ENCODE measurements at regions not wholly inside any gene's neighbourhood (a gene's known extent, or its start where the extent isn't known, plus 50 kb on each side); places are given as distances from the start of the nearest gene placed in this dataset.
A peak's percentile ranks its signal among the peaks of the same experiment; 100 is the strongest.

DNA sequence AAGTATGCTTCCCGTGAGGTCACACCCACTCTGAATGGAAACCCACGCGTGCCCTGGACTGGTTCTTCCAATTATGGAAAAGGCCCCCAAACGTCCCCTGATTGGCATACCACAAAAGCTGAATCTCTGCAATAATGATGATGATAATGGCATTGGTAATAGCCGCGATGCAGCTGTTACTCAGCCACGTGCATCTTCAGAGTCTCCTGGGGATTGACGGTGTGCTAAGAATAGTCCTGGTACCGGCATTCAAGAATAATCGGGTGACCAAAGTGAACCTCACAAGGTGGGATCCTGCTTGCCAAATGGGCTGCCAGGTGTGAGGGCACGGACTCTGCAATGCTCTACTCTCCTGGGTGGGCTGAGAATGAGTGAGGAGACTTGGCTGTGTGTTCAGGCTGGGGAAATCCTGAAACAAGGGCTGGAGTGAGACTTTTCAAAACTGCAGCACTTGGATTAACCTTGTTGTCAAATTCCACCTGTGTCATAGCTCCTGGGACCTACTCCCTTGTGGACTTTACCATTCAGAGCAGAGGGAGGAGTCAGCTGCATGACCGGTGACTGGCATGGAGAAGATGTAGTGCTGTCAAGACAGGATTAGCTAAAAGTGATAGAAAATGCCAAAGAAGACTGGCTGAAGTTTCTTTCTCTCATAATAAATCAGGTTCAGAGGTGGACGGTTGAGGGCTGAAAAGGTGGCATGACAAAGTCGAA is 615.4 kb downstream of the MID1IP1 start:
- 71 to 76% methylated on average over 10 to 14 of the region's 14 CpGs for WGBS, 2 donors

GRCh38 chrX:39418254-39418704 is 617.0 kb downstream of the MID1IP1 start:
- WGBS, 2 donors = 26 to 32% methylated on average over 3 to 4 of the region's 4 CpGs
- Histone ChIP-seq H3K4me1 (no peaks in the 10 kb centered on the region), H3K36me3 (no peaks in the 10 kb centered on the region), H3K27me3 (no peaks in the 10 kb centered on the region), H3K27ac (no peak overlapping the region), H3K9me3 (peaks cover 0 to 1% (median 0%) of the 10 kb centered on the region in 3 donors), H3K4me3 (no peak overlapping the region)
- no peak for TF ChIP-seq POLR2A (IDR thresholded peaks at IDR 0.05)
- intact Hi-C loops (cut with DNase I) = no loop called here
- no peak for DNase-seq

More for the DNA sequence above, 615.4 kb downstream of the MID1IP1 start:
- intact Hi-C loops (cut with DNase I) = no loop called here
- no peaks in the 10 kb centered on the region for H3K36me3 ChIP-seq
- H3K27ac ChIP-seq = no peak overlapping the region
- no peaks in the 10 kb centered on the region for H3K4me1 ChIP-seq
- no peak overlapping the region for H3K4me3 ChIP-seq
- TF ChIP-seq POLR2A (IDR thresholded peaks at IDR 0.05) = no peak
- no peak for TF ChIP-seq CTCF (IDR thresholded peaks at IDR 0.05)
- peaks cover 0 to 3% (median 0%) of the 10 kb centered on the region in 3 donors for H3K9me3 ChIP-seq
- no peak for DNase-seq
- H3K27me3 ChIP-seq = no peaks in the 10 kb centered on the region

DNA sequence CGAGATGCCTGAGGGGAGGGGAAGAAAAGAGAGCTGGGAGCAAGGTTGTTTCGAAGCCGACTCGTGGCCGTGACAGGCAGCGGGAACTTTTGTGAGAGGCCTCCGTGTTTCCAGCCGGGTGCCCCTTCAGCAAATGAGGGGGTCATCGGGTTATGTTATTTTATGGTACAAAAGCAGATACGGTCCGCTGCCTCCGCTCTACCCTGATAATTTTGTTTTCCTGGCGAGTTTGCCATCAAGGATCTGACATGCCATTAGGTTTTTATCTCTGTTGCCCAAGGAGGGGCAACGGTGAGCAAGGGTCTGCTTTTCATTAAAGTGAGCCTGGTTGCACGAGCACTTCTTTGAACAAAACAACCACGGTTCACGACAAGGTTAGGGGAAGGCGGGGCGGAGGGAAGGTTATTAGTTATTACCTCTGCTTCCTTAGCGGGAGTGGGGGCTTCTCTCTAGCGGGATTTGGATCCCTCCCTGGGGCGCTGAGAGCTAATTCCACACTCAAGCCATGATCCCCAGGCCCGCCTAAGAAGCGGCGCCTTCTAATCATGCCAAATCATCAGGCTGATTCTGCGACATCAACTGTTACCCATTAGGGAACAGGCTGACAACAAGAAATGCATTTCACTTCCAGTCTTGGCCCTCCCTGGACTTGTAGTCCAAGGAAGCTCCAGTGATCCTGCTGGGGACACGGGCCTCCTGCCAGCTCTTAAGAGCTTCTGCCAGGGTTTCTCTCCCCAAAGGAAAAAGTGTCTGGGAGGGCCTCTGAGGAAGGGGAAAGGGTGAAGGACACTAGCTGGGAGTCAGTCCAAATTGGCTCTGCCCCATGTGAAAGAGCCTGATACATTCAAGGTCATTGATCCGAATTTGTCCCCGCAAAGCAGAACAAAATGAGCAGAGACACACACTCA is 617.7 kb downstream of the MID1IP1 start:
- WGBS, 2 donors = 17 to 70% methylated on average over 1 to 23 of the region's 29 CpGs
- TF ChIP-seq CTCF (IDR thresholded peaks at IDR 0.05) (no peak), POLR2A (IDR thresholded peaks at IDR 0.05) (no peak)
- Histone ChIP-seq H3K27ac (peak overlapping the region in 1 of 4 donors; percentile 45), H3K4me3 (no peak overlapping the region), H3K36me3 (no peaks in the 10 kb centered on the region), H3K9me3 (no peaks in the 10 kb centered on the region), H3K27me3 (no peaks in the 10 kb centered on the region), H3K4me1 (no peaks in the 10 kb centered on the region)
- DNase-seq = no peak
- intact Hi-C loops (cut with DNase I) = no loop called here

DNA sequence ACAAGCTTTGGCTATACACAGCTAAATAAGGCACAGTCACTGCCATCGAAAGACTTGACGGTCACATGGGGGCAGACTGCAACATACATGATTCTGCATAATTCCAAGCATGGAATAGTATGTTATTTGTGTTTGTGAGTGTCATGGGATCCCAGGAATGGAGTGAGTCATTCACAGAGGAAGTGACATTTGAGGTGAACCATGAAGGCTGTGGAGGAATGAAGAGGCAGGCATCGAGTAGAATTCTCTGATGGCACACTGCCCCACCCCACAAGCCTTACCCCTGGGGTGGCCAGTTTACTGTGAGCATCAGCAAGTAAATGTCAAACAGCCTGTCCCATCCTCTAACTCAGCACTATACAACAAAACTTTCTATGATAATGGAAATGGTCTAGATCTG is 619.7 kb downstream of the MID1IP1 start:
- DNase-seq = no peak
- H3K4me3 ChIP-seq = no peak overlapping the region
- no peaks in the 10 kb centered on the region for H3K9me3 ChIP-seq
- H3K4me1 ChIP-seq = no peaks in the 10 kb centered on the region
- no peaks in the 10 kb centered on the region for H3K27me3 ChIP-seq
- 67 to 79% methylated on average over 3 of the region's 3 CpGs for WGBS, 2 donors
- TF ChIP-seq POLR2A (IDR thresholded peaks at IDR 0.05) = no peak
- TF ChIP-seq CTCF (IDR thresholded peaks at IDR 0.05) = no peak
- no peak overlapping the region for H3K27ac ChIP-seq
- no peaks in the 10 kb centered on the region for H3K36me3 ChIP-seq
- intact Hi-C loops (cut with DNase I) = no loop called here

- intact Hi-C loops (cut with DNase I) = no loop called here
- Histone ChIP-seq H3K4me1 (no peaks in the 10 kb centered on the region), H3K27me3 (no peaks in the 10 kb centered on the region)
Measured at GRCh38 chrX:39425124-39425806, 624.0 kb downstream of the MID1IP1 start.

More at GRCh38 chrX:39425124-39425806, 624.0 kb downstream of the MID1IP1 start:
- Histone ChIP-seq H3K4me3 (no peak overlapping the region), H3K36me3 (no peaks in the 10 kb centered on the region), H3K27ac (no peak overlapping the region), H3K9me3 (no peaks in the 10 kb centered on the region)
- WGBS, 2 donors = 67 to 96% methylated on average over 2 of the region's 2 CpGs
- DNase-seq = no peak
- TF ChIP-seq POLR2A (IDR thresholded peaks at IDR 0.05) (no peak), CTCF (IDR thresholded peaks at IDR 0.05) (no peak)
